ENCODE measurements at regions not wholly inside any gene's neighbourhood (a gene's known extent, or its start where the extent isn't known, plus 50 kb on each side); places are given as distances from the start of the nearest gene placed in this dataset.

GRCh38 chrX:98029861-98030260, 1146.2 kb downstream of the RPA4 start:
- DNase-seq (no peak), ATAC-seq (replicated peaks in 1 of 2) (no peak)
- Mint-ChIP-seq H3K27ac (no peak overlapping the region), H3K9me3 (peaks cover 0 to 3% of the 10 kb centered on the region in 2 donors), H3K4me1 (ENCODE audit: low read depth) (no peaks in the 10 kb centered on the region), H3K27me3 (ENCODE audit: low read depth) (no peaks in the 10 kb centered on the region), H3K36me3 (ENCODE audit: insufficient read depth in 2 of 2) (peaks cover 0 to 2% of the 10 kb centered on the region in 2 donors), H3K4me3 (no peak overlapping the region)

- no peak overlapping the region for H3K4me3 Mint-ChIP-seq
- no peak for DNase-seq
- peaks cover 7% of the 10 kb centered on the region in 2 donors for H3K9me3 Mint-ChIP-seq
- no peaks in the 10 kb centered on the region for H3K27me3 Mint-ChIP-seq (ENCODE audit: low read depth)
- ATAC-seq (replicated peaks in 1 of 2), result no peak
- H3K4me1 Mint-ChIP-seq (ENCODE audit: low read depth), result no peaks in the 10 kb centered on the region
- no peak overlapping the region for H3K27ac Mint-ChIP-seq
- H3K36me3 Mint-ChIP-seq (ENCODE audit: insufficient read depth in 2 of 2), result no peaks in the 10 kb centered on the region
These were observed 1173.5 kb downstream of the RPA4 start for GRCh38 chrX:98057176-98057575.

- ATAC-seq (replicated peaks in 1 of 2) (no peak), DNase-seq (no peak)
- Mint-ChIP-seq H3K4me1 (ENCODE audit: low read depth) (no peaks in the 10 kb centered on the region), H3K36me3 (ENCODE audit: insufficient read depth in 2 of 2) (no peaks in the 10 kb centered on the region), H3K4me3 (no peak overlapping the region), H3K27me3 (ENCODE audit: low read depth) (no peaks in the 10 kb centered on the region), H3K27ac (no peak overlapping the region), H3K9me3 (peaks cover 0 to 3% of the 10 kb centered on the region in 2 donors)
These were observed 1181.4 kb downstream of the RPA4 start for GRCh38 chrX:98065151-98065550.

- no peak for DNase-seq
- peaks cover under 1% of the 10 kb centered on the region for H3K27me3 Mint-ChIP-seq (ENCODE audit: low read depth)
- no peak for ATAC-seq (replicated peaks in 1 of 2)
- H3K27ac Mint-ChIP-seq, result no peak overlapping the region
- no peak overlapping the region for H3K4me3 Mint-ChIP-seq
- H3K9me3 Mint-ChIP-seq, result peaks cover 0 to 3% of the 10 kb centered on the region in 2 donors
- no peaks in the 10 kb centered on the region for H3K36me3 Mint-ChIP-seq (ENCODE audit: insufficient read depth in 2 of 2)
- H3K4me1 Mint-ChIP-seq (ENCODE audit: low read depth), result no peaks in the 10 kb centered on the region
These were observed 1183.9 kb downstream of the RPA4 start for GRCh38 chrX:98067611-98068010.

- Mint-ChIP-seq H3K9me3 (peaks cover 1 to 4% of the 10 kb centered on the region in 2 donors), H3K27ac (no peak overlapping the region), H3K36me3 (ENCODE audit: insufficient read depth in 2 of 2) (no peaks in the 10 kb centered on the region), H3K27me3 (ENCODE audit: low read depth) (peaks cover 5% of the 10 kb centered on the region), H3K4me3 (no peak overlapping the region), H3K4me1 (ENCODE audit: low read depth) (no peaks in the 10 kb centered on the region)
- ATAC-seq (replicated peaks in 1 of 2) (no peak), DNase-seq (no peak)
These were observed 1184.4 kb downstream of the RPA4 start for GRCh38 chrX:98068024-98068580.

GRCh38 chrX:98071331-98071730, 1187.6 kb downstream of the RPA4 start:
- Mint-ChIP-seq H3K4me1 (ENCODE audit: low read depth) (no peaks in the 10 kb centered on the region), H3K9me3 (peaks cover 2 to 3% of the 10 kb centered on the region in 2 donors), H3K36me3 (ENCODE audit: insufficient read depth in 2 of 2) (no peaks in the 10 kb centered on the region), H3K27me3 (ENCODE audit: low read depth) (peaks cover 8% of the 10 kb centered on the region), H3K4me3 (no peak overlapping the region), H3K27ac (no peak overlapping the region)
- no peak for DNase-seq
- ATAC-seq (replicated peaks in 1 of 2), result no peak

- Mint-ChIP-seq H3K27me3 (ENCODE audit: low read depth) (peaks cover 20% of the 10 kb centered on the region), H3K27ac (no peak overlapping the region), H3K4me3 (no peak overlapping the region), H3K9me3 (peaks cover 4 to 5% of the 10 kb centered on the region in 2 donors), H3K36me3 (ENCODE audit: insufficient read depth in 2 of 2) (no peaks in the 10 kb centered on the region), H3K4me1 (ENCODE audit: low read depth) (no peaks in the 10 kb centered on the region)
- ATAC-seq (replicated peaks in 1 of 2), result no peak
- DNase-seq, result no peak
These were observed 1193.7 kb downstream of the RPA4 start for GRCh38 chrX:98077440-98077839.

GRCh38 chrX:98111684-98112083, 1228.0 kb downstream of the RPA4 start:
- no peak overlapping the region for H3K27ac Mint-ChIP-seq
- no peak overlapping the region for H3K4me3 Mint-ChIP-seq
- no peaks in the 10 kb centered on the region for H3K9me3 Mint-ChIP-seq
- no peaks in the 10 kb centered on the region for H3K4me1 Mint-ChIP-seq (ENCODE audit: low read depth)
- H3K36me3 Mint-ChIP-seq (ENCODE audit: insufficient read depth in 2 of 2), result no peaks in the 10 kb centered on the region
- no peak for ATAC-seq (replicated peaks in 1 of 2)
- H3K27me3 Mint-ChIP-seq (ENCODE audit: low read depth), result no peaks in the 10 kb centered on the region
- DNase-seq, result no peak

GRCh38 chrX:98114021-98114420, 1230.3 kb downstream of the RPA4 start:
- H3K4me1 Mint-ChIP-seq (ENCODE audit: low read depth), result no peaks in the 10 kb centered on the region
- ATAC-seq (replicated peaks in 1 of 2) (no peak), DNase-seq (no peak)
- no peak overlapping the region for H3K4me3 Mint-ChIP-seq
- no peaks in the 10 kb centered on the region for H3K36me3 Mint-ChIP-seq (ENCODE audit: insufficient read depth in 2 of 2)
- no peaks in the 10 kb centered on the region for H3K9me3 Mint-ChIP-seq
- H3K27me3 Mint-ChIP-seq (ENCODE audit: low read depth), result no peaks in the 10 kb centered on the region
- H3K27ac Mint-ChIP-seq, result no peak overlapping the region

GRCh38 chrX:98141466-98141865, 1257.8 kb downstream of the RPA4 start:
- ATAC-seq (replicated peaks in 1 of 2), result no peak
- peaks cover 3% of the 10 kb centered on the region in 2 donors for H3K9me3 Mint-ChIP-seq
- no peak overlapping the region for H3K27ac Mint-ChIP-seq
- H3K27me3 Mint-ChIP-seq (ENCODE audit: low read depth), result peaks cover 11% of the 10 kb centered on the region
- no peaks in the 10 kb centered on the region for H3K36me3 Mint-ChIP-seq (ENCODE audit: insufficient read depth in 2 of 2)
- H3K4me3 Mint-ChIP-seq, result no peak overlapping the region
- H3K4me1 Mint-ChIP-seq (ENCODE audit: low read depth), result no peaks in the 10 kb centered on the region
- no peak for DNase-seq

GRCh38 chrX:98191003-98191402, 1307.3 kb downstream of the RPA4 start:
- H3K4me3 Mint-ChIP-seq, result no peak overlapping the region
- DNase-seq, result no peak
- H3K27me3 Mint-ChIP-seq (ENCODE audit: low read depth), result peaks cover 2% of the 10 kb centered on the region
- H3K9me3 Mint-ChIP-seq, result peaks cover 0 to 1% of the 10 kb centered on the region in 2 donors
- H3K36me3 Mint-ChIP-seq (ENCODE audit: insufficient read depth in 2 of 2), result no peaks in the 10 kb centered on the region
- no peaks in the 10 kb centered on the region for H3K4me1 Mint-ChIP-seq (ENCODE audit: low read depth)
- no peak for ATAC-seq (replicated peaks in 1 of 2)
- H3K27ac Mint-ChIP-seq, result no peak overlapping the region

- Mint-ChIP-seq H3K27me3 (ENCODE audit: low read depth) (no peaks in the 10 kb centered on the region), H3K9me3 (peaks cover 0 to 1% of the 10 kb centered on the region in 2 donors), H3K27ac (no peak overlapping the region), H3K4me3 (no peak overlapping the region), H3K4me1 (ENCODE audit: low read depth) (no peaks in the 10 kb centered on the region), H3K36me3 (ENCODE audit: insufficient read depth in 2 of 2) (no peaks in the 10 kb centered on the region)
- no peak for DNase-seq
- no peak for ATAC-seq (replicated peaks in 1 of 2)
These were observed 1310.3 kb downstream of the RPA4 start for GRCh38 chrX:98194036-98194435.

- Mint-ChIP-seq H3K27me3 (ENCODE audit: low read depth) (no peaks in the 10 kb centered on the region), H3K4me3 (no peak overlapping the region), H3K36me3 (ENCODE audit: insufficient read depth in 2 of 2) (no peaks in the 10 kb centered on the region), H3K9me3 (peaks cover 0 to 2% of the 10 kb centered on the region in 2 donors), H3K27ac (no peak overlapping the region), H3K4me1 (ENCODE audit: low read depth) (no peaks in the 10 kb centered on the region)
- ATAC-seq (replicated peaks in 1 of 2) (no peak), DNase-seq (no peak)
These were observed 1320.1 kb downstream of the RPA4 start for GRCh38 chrX:98203800-98204199.

GRCh38 chrX:98207947-98208346, 1324.2 kb downstream of the RPA4 start:
- ATAC-seq (replicated peaks in 1 of 2), result no peak
- Mint-ChIP-seq H3K9me3 (peaks cover 1 to 3% of the 10 kb centered on the region in 2 donors), H3K4me1 (ENCODE audit: low read depth) (no peaks in the 10 kb centered on the region), H3K36me3 (ENCODE audit: insufficient read depth in 2 of 2) (no peaks in the 10 kb centered on the region), H3K27ac (no peak overlapping the region), H3K27me3 (ENCODE audit: low read depth) (peaks cover 9% of the 10 kb centered on the region), H3K4me3 (no peak overlapping the region)
- no peak for DNase-seq

Measured in activated T-cell treated with anti-CD3 and anti-CD28 coated beads, Interleukin-2, amount 50 U/mL, for 72 hours (primary cell).